ENCODE measurements at regions not wholly inside any gene's neighbourhood (a gene's known extent, or its start where the extent isn't known, plus 50 kb on each side); places are given as distances from the start of the nearest gene placed in this dataset.

DNA sequence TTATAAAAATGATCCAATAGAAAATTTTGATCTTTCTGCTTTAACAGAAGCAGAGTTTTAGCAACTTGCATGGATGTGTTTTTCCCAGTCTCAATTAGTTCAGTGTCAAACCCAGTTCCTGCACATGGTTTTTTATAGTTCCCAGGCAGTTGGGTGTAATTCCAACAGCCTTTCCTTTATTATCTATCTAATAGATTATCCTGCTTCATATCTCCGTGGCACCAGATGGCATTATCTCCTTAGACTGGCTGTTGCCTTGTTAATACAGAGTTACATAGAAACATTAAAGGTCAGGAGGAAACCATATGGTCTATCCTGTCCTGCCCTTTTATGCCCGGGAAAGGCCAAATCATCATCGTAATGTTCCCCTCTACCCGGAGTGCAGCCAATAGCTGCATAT, 400.9 kb upstream of the SMIM21 start:
- TF ChIP-seq, protein P1, sequence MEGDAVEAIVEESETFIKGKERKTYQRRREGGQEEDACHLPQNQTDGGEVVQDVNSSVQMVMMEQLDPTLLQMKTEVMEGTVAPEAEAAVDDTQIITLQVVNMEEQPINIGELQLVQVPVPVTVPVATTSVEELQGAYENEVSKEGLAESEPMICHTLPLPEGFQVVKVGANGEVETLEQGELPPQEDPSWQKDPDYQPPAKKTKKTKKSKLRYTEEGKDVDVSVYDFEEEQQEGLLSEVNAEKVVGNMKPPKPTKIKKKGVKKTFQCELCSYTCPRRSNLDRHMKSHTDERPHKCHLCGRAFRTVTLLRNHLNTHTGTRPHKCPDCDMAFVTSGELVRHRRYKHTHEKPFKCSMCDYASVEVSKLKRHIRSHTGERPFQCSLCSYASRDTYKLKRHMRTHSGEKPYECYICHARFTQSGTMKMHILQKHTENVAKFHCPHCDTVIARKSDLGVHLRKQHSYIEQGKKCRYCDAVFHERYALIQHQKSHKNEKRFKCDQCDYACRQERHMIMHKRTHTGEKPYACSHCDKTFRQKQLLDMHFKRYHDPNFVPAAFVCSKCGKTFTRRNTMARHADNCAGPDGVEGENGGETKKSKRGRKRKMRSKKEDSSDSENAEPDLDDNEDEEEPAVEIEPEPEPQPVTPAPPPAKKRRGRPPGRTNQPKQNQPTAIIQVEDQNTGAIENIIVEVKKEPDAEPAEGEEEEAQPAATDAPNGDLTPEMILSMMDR (IDR thresholded peaks at IDR 0.05 in 4 of 5, conservative IDR thresholded peaks at IDR 0.05 in 1 of 5) = no peak
- TF ChIP-seq POLR2A (IDR thresholded peaks at IDR 0.05) = no peak
